Fibroblast of skin of left biceps (primary cell): ENCODE measurements at regions not wholly inside any gene's neighbourhood (a gene's known extent, or its start where the extent isn't known, plus 50 kb on each side); places are given as distances from the start of the nearest gene placed in this dataset.

Experiments
- DNase-seq, 2 experiments: peaks; one replicate each; pipeline ENCODE4 v3.0.0-alpha.2; 2013; ENCODE audit warnings: low read depth in 2 of 2

GRCh38 chr3:72490688-72491435, 357.4 kb downstream of the SHQ1 start:
- DNase-seq, result no peak

GRCh38 chr3:72489901-72490300, 358.3 kb downstream of the SHQ1 start:
- DNase-seq, result no peak

GRCh38 chr3:72488738-72489035, 359.6 kb downstream of the SHQ1 start:
- no peak for DNase-seq

- DNase-seq, result no peak
These were observed 360.1 kb downstream of the SHQ1 start for GRCh38 chr3:72487946-72488737.

- DNase-seq, result peak; percentile 75 to 77
These were observed 361.0 kb downstream of the SHQ1 start for GRCh38 chr3:72487078-72487765.

GRCh38 chr3:72485641-72486040, 362.6 kb downstream of the SHQ1 start:
- no peak for DNase-seq

- DNase-seq, result no peak
These were observed 364.6 kb downstream of the SHQ1 start for GRCh38 chr3:72483554-72484104.

GRCh38 chr3:72482589-72483321, 365.5 kb downstream of the SHQ1 start:
- no peak for DNase-seq

GRCh38 chr3:72481542-72481941, 366.7 kb downstream of the SHQ1 start:
- no peak for DNase-seq

- DNase-seq, result no peak
These were observed 367.9 kb downstream of the SHQ1 start for GRCh38 chr3:72480366-72480765.

- DNase-seq, result no peak
These were observed 368.5 kb downstream of the SHQ1 start for GRCh38 chr3:72479651-72480215.

GRCh38 chr3:72476139-72476483, 372.1 kb downstream of the SHQ1 start:
- DNase-seq, result no peak

GRCh38 chr3:72475258-72476138, 372.7 kb downstream of the SHQ1 start:
- DNase-seq, result no peak

- no peak for DNase-seq
These were observed 373.5 kb downstream of the SHQ1 start for GRCh38 chr3:72474775-72475174.

GRCh38 chr3:72473156-72473555, 375.1 kb downstream of the SHQ1 start:
- no peak for DNase-seq

GRCh38 chr3:72470904-72471417, 377.3 kb downstream of the SHQ1 start:
- DNase-seq, result no peak

GRCh38 chr3:72465853-72466252, 382.4 kb downstream of the SHQ1 start:
- no peak for DNase-seq

- DNase-seq, result no peak
These were observed 385.2 kb downstream of the SHQ1 start for GRCh38 chr3:72463083-72463482.

- DNase-seq, result no peak
These were observed 385.6 kb downstream of the SHQ1 start for GRCh38 chr3:72462595-72463011.

GRCh38 chr3:72461787-72462186, 386.5 kb downstream of the SHQ1 start:
- DNase-seq, result no peak
